AG09309 (cell line): ENCODE measurements at regions not wholly inside any gene's neighbourhood (a gene's known extent, or its start where the extent isn't known, plus 50 kb on each side); places are given as distances from the start of the nearest gene placed in this dataset.

ENCODE experiments used
- DNase-seq: peaks from one replicate; pipeline ENCODE4 v3.0.0-alpha.2; 2010; ENCODE audit warnings: low read depth
- H3K4me3 ChIP-seq: 2 replicates; pipeline ENCODE4 v1.5.1; 2011; ENCODE audit warnings: mild to moderate bottlenecking, low read depth, low read length, moderate library complexity; ENCODE audit not compliant: control insufficient read depth
- TF ChIP-seq, protein P1 (sequence below): IDR thresholded peaks from 2 replicates; pipeline ENCODE4 v1.5.1; 2011; ENCODE audit warnings: mild to moderate bottlenecking, low read depth, low read length, inconsistent platforms; ENCODE audit not compliant: insufficient read depth, control insufficient read depth; ENCODE audit errors: missing control alignments

DNA sequence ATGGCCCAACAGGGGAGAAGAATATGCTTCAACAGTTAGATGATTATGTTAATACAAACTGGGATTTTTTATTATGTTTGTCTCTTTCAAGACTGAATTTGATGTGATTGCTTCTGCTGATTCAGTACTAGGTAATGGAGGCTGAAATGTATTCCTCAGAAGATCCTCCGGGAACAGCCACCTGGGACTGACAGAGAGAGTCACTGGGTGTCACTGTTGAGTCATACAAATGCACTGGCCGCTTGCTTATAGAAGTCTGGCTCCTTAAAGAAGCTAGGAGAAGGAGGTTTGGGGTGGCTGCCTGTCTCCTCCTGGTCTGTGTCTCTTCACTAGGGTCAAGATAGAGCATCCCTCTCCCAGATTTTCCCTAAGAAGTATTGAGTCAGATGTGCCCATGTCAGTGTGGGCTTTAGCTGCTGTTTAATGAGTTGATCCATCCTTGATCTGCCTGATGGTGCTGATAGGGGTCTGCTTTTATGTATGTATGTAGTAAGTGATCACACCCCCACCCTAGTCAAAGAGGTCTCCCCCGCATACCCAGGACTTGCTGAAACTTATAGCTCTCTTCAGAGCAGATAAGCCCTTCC lies 773.4 kb downstream of the BRINP1 start:
- TF ChIP-seq, protein P1, sequence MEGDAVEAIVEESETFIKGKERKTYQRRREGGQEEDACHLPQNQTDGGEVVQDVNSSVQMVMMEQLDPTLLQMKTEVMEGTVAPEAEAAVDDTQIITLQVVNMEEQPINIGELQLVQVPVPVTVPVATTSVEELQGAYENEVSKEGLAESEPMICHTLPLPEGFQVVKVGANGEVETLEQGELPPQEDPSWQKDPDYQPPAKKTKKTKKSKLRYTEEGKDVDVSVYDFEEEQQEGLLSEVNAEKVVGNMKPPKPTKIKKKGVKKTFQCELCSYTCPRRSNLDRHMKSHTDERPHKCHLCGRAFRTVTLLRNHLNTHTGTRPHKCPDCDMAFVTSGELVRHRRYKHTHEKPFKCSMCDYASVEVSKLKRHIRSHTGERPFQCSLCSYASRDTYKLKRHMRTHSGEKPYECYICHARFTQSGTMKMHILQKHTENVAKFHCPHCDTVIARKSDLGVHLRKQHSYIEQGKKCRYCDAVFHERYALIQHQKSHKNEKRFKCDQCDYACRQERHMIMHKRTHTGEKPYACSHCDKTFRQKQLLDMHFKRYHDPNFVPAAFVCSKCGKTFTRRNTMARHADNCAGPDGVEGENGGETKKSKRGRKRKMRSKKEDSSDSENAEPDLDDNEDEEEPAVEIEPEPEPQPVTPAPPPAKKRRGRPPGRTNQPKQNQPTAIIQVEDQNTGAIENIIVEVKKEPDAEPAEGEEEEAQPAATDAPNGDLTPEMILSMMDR, result no peak

DNA sequence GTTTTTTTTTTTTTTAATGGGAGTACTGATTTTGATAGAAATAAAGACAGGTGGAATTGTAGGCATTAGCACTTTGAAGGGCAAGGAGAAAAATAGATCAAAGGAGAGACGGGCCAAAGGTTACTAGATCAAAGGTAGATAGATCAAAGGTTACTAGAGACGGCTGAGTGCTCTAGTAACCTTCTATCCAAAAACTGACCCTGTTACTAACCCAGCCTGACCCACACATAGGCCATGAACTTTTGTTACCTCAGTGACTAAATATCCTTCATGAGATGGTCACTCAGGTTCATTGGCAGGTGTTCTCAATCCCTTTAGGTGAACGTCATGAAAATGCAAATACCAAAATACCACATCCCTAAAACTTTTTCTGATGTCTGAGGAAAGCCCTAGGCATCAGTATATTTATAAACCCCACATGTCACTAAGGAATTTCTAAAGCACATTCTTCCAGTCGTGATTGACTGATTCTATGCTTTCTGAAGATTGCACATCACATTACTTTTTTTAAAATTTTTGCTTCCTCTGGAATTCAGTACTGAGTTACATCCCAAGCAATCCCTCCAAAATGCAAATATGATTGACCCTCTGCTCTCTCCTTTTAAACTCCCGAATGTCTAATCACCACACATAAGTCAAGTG lies 772.7 kb downstream of the BRINP1 start:
- TF ChIP-seq, protein P1, result no peak
- H3K4me3 ChIP-seq, result no peak overlapping the region
- DNase-seq, result no peak

More for the DNA sequence above, 773.4 kb downstream of the BRINP1 start:
- H3K4me3 ChIP-seq, result no peak overlapping the region
- DNase-seq, result no peak

DNA sequence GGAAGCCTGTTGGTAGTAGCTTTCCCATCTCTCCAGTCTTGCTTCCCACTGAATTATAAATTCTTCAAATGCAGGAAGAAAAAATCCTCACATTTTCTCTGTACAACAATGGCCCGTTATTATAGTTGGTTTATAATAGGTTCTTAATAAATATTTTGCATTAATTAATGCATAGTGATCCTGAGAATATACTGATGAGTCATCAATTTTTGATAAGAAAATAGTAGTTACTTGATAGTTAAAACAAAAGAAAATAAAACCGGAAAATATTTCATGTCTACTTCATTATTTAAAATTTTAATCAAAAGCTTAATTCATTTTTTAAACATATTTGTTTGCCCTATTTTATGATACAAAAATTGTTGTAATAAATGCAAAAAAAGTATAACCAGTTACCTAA lies 762.6 kb downstream of the BRINP1 start:
- H3K4me3 ChIP-seq, result no peak overlapping the region
- no peak for DNase-seq
- TF ChIP-seq, protein P1, result no peak

DNA sequence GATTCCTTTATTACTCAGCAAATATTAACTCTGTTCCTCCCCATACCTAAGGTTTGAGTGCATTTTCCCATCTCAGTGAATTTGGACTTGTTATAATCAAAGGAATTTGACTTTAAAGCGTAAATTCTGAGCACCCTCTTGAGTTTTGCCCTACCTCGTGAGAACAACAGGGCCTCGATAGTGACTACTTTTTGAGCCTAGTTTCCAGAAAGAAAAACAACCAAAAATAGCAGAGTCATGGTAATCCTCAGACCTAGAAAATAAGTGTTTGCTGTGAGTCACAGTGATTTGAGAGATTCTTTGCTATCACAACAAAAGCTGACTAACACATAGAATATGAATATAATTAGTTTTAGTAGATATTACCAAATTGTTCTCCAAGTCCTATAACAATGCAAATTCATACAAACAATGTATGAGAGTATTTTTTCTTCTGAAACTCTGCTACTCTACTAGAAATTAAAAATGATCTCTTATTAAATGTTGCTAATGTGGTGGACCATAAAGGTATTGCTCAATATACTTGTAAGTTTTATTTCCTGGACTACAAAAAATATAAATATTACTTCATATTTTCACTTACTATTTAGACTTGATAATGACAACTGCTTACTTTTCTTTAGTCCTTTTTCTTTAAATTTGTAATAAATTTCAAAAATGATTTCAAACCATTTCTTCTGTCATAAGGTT lies 759.7 kb downstream of the BRINP1 start:
- no peak for DNase-seq
- TF ChIP-seq, protein P1, result no peak

DNA sequence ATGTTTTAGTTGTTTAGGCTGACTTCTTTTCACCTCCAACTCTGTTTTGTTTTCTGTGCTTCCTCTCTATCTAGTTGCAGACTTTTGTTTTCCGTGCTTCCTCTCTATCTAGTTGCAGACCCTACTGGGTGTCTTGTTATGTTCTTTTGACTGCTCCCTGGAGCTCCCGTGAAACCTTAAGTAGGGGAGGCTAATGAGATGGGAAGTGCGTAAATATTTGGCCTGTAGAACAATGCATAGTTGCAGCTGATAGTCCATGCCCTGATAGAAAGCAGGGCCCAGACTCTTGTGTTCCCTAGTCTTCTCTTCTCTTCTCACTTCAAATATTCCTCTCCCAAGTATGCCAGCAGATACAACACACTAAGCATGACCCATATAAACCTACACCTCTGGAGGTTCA lies 757.0 kb downstream of the BRINP1 start:
- no peak for DNase-seq
- TF ChIP-seq, protein P1, result no peak
- H3K4me3 ChIP-seq, result no peak overlapping the region

More for the DNA sequence above, 759.7 kb downstream of the BRINP1 start:
- no peak overlapping the region for H3K4me3 ChIP-seq

DNA sequence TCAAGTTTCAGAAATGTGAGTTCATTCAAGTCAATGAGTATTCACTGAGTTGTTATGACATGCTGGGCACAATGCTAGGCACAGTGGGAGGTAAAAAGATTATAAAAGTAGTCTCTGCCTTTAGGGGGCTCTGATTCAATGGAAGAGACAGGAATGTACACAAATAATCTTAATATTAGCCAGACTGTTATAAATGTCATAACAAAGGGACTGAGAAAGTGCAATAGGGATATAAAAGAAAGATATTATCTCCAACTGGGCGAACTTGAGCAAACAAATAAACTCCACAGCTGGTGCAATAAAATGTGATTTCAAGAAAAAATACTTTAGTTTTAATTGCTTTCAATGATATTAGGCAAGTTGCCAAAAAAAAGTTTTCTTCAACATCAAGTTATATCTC lies 755.2 kb downstream of the BRINP1 start:
- TF ChIP-seq, protein P1, result no peak
- no peak for DNase-seq
- H3K4me3 ChIP-seq, result no peak overlapping the region
